BJ (cell line): ENCODE measurements at regions not wholly inside any gene's neighbourhood (a gene's known extent, or its start where the extent isn't known, plus 50 kb on each side); places are given as distances from the start of the nearest gene placed in this dataset.

Source experiments
- CTCF ChIA-PET: fragments of 350-600 bp; formaldehyde crosslinking; extraction: SDS; loops from one replicate; lab custom pipeline; 2021; ENCODE audit warnings: antibody characterized with exemption, inconsistent platforms; lab: Yijun Ruan, JAX
- POLR2A ChIA-PET: fragments of 300-600 bp; sonication (Branson Sonifier 250); formaldehyde crosslinking; extraction: SDS; loops from one replicate; lab custom pipeline; 2021; ENCODE audit warnings: antibody characterized with exemption; lab: Charles Lee
- DNase-seq: peaks from one replicate; pipeline ENCODE4 v3.0.0-alpha.2; 2011; ENCODE audit warnings: low read depth
- H3K27me3 ChIP-seq: 2 replicates; pipeline ENCODE4 v1.6.0; 2011; ENCODE audit warnings: low read length; ENCODE audit not compliant: control insufficient read depth, insufficient read depth
- H3K36me3 ChIP-seq: 2 replicates; pipeline ENCODE4 v1.5.1; 2011; ENCODE audit warnings: low read length; ENCODE audit not compliant: control insufficient read depth, insufficient read depth
- H3K4me3 ChIP-seq: 2 replicates; pipeline ENCODE4 v1.5.1; 2011; ENCODE audit warnings: low read depth, mild to moderate bottlenecking, control low read depth, low read length
- CTCF ChIP-seq: IDR thresholded peaks from 2 replicates; pipeline ENCODE4 v1.5.1; 2011; ENCODE audit warnings: low read depth, mild to moderate bottlenecking, control low read depth, inconsistent platforms, low read length, moderate library complexity; ENCODE audit not compliant: insufficient read depth

- Histone ChIP-seq H3K36me3 (no peaks in the 10 kb centered on the region), H3K4me3 (no peak overlapping the region), H3K27me3 (no peaks in the 10 kb centered on the region)
- ChIA-PET POLR2A (no interaction called here), CTCF (interaction anchor here (1.0 kb wide), 1 partner anchor 261 kb away, joined by 3 read pairs; no protein-coding TSS in a partner anchor)
- no peak for DNase-seq
- TF ChIP-seq CTCF: no peak
Observed at GRCh38 chr9:87063246-87063645, 115.9 kb upstream of the GAS1 start.

DNA sequence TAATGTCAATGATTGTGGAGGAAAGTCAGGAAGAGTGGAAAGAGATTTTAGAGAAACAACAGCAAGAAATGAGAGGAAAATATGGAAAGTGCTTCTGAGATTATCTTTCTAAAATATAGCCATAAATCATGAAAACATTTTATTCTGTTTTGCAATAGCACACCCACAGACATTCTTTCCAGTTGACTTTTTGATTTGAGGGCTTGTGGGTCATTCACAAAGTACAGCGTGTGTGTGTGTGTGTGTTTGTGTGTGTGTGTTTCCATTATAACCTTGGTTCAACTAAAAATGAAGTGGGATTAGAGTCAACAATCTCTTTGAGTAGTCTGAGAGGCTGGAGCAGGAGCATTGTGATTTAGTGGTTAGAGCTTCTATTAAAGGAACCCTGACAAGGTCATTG lies 116.6 kb upstream of the GAS1 start:
- ChIA-PET CTCF (no interaction called here), POLR2A (no interaction called here)
- DNase-seq: no peak
- Histone ChIP-seq H3K36me3 (no peaks in the 10 kb centered on the region), H3K27me3 (no peaks in the 10 kb centered on the region), H3K4me3 (no peak overlapping the region)
- TF ChIP-seq CTCF: no peak

DNA sequence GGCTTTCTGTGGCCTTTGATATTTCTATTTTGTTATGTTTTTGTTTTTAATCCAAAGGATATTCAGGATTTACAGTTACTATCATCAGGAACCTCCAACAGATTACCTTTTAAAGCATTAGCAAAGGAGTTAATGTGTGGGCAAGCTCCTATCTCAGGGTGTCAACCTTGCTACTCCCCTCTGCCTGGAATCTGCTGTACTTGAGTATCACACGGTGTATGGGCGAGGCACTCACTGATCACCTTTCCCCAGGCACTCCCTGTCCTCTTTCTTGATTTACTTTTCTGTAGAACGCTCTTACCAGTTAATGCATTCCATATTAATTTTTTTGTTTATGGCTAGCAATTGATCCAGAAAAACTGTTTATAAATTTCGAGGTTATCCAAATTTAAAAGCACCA lies 117.0 kb upstream of the GAS1 start:
- ChIA-PET CTCF (no interaction called here), POLR2A (no interaction called here)
- Histone ChIP-seq H3K36me3 (no peaks in the 10 kb centered on the region), H3K4me3 (no peak overlapping the region), H3K27me3 (no peaks in the 10 kb centered on the region)
- no peak for TF ChIP-seq CTCF
- DNase-seq: no peak

DNA sequence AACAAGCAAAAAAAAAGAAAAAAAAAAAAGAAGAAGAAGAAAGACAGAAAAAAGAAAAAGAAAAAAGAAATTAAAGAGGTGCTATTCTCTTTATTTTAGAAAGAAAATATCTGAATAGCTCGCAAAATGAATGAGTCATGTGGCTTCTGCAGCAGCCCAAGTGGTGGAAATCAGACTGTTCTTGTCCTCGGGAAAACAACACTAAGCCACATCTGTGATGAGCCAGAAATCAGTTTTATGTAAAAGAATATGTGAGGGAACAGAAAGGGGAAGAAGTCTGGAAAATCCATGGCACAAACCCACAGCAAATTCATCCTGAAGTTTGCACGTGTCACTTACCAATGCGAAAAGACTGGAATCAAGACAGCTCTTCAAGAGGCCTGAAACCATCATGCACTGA lies 118.7 kb upstream of the GAS1 start:
- Histone ChIP-seq H3K4me3 (no peak overlapping the region), H3K27me3 (no peaks in the 10 kb centered on the region), H3K36me3 (no peaks in the 10 kb centered on the region)
- TF ChIP-seq CTCF: no peak
- CTCF ChIA-PET: interaction anchor here (0.8 kb wide), 1 partner anchor 13 kb away, joined by 3 read pairs; no protein-coding TSS in a partner anchor
- POLR2A ChIA-PET: interaction anchor here (0.5 to 0.7 kb wide), 3 partner anchors 41 to 464 kb away, joined by 4 to 8 read pairs (median 5); no protein-coding TSS in a partner anchor
- DNase-seq: no peak

- no peaks in the 10 kb centered on the region for H3K36me3 ChIP-seq
- no peak overlapping the region for H3K4me3 ChIP-seq
- CTCF ChIA-PET: interaction anchor here (0.9 kb wide), 1 partner anchor 9 kb away, joined by 4 read pairs; no protein-coding TSS in a partner anchor
- POLR2A ChIA-PET: no interaction called here
- H3K27me3 ChIP-seq: no peaks in the 10 kb centered on the region
- no peak for TF ChIP-seq CTCF
- DNase-seq: no peak
Observed at GRCh38 chr9:87067426-87067825, 120.1 kb upstream of the GAS1 start.
